ENCODE measurements at regions not wholly inside any gene's neighbourhood (a gene's known extent, or its start where the extent isn't known, plus 50 kb on each side); places are given as distances from the start of the nearest gene placed in this dataset.
A peak's percentile ranks its signal among the peaks of the same experiment; 100 is the strongest.

DNA sequence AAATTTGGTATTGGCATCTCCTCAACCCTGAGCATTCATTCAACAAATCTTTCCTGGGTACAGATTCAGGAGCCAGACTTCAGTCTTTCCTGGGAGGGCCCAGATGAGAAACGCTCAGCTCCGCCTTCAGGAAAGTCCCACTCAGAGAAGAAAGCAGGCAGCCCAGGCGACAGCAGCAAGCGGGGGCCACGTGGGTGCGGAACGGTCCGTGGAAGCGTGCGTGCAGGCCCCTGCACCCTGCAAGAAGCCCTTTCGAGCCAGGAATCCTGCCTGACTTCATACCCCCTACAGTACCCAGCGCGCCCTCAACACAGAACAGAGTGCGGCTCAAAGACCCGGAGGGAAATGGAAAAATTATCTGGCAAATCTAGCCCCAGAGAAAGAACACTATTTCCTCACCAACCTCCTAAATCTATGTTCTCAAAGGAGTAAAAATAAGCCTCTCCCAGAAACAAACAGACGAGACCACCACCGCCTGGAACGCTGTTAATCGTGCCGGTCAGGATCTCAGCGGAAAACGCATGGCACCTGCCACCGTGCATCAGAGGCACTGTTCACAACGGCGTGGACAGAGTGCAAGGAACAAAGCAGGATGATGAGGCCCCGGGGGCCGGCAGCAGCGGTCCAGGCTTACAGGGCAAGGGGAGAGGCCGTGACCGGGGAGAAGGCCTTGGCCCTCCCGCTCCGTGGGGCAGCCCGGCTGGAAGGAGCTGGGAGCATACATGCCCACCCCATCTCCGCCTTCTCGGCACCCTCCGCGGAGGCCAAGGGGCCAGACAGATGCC lies 318.3 kb downstream of the EIPR1 start:
- H3K27me3 Mint-ChIP-seq = peaks cover 0 to 7% (median 0%) of the 10 kb centered on the region in 3 donors
- no peak for DNase-seq
- ATAC-seq (ENCODE audit: low read depth in 2 of 2) = no peak
- no peak overlapping the region for H3K27ac Mint-ChIP-seq
- H3K4me3 Mint-ChIP-seq = peak overlapping the region in 1 of 8 donors; percentile 42
- H3K9me3 Mint-ChIP-seq = peaks cover 3 to 13% (median 8%) of the 10 kb centered on the region in 7 donors
- peaks cover 0 to 10% of the 10 kb centered on the region in 2 donors for H3K36me3 Mint-ChIP-seq
- no peaks in the 10 kb centered on the region for H3K4me1 Mint-ChIP-seq

DNA sequence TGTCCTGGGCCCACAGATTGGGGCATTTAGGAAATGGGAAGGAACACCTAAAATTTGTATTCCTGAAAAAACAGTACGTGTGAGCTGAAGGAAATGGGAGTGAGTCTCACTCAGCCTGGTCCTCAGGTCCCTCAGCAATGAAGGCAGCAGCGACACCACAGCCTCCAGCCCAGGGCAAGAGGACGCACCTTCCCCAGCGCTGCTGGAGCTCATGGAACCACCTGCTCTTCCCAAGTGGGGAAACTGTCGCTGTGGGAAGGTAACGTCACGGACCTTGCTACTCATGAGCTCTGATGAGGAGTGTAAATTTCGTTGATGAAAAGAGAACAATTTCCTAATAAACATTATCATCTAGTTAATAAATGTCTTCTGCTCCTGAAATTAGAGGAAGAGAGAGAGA lies 323.6 kb downstream of the EIPR1 start:
- no peak for ATAC-seq (ENCODE audit: low read depth in 2 of 2)
- peaks cover 0 to 10% of the 10 kb centered on the region in 2 donors for H3K36me3 Mint-ChIP-seq
- no peaks in the 10 kb centered on the region for H3K27me3 Mint-ChIP-seq

DNA sequence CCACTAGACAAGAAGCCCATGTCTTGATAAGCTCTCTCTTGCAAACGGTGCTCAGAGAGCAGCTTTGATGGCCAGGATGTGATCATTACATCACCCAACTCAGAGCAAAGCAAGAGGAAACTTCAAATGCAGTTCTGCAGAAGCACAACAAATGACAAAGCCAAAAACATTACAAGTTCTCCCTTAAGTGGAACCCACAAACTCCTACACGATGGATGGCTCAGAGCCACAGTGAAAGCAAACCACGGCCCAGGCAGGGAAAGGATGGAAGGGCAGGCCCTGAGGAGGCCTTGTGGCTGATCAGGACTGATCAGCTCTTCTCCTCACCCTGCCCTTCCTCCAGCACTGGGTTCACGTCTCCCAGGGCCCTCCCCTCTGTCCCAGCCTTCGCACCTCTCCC lies 326.4 kb downstream of the EIPR1 start:
- no peak overlapping the region for H3K4me3 Mint-ChIP-seq
- H3K4me1 Mint-ChIP-seq = no peaks in the 10 kb centered on the region
- H3K27ac Mint-ChIP-seq = no peak overlapping the region
- no peaks in the 10 kb centered on the region for H3K27me3 Mint-ChIP-seq
- no peaks in the 10 kb centered on the region for H3K36me3 Mint-ChIP-seq
- ATAC-seq (ENCODE audit: low read depth in 2 of 2) (no peak), DNase-seq (no peak)
- H3K9me3 Mint-ChIP-seq = peaks cover 0 to 7% (median 3%) of the 10 kb centered on the region in 7 donors

More for the DNA sequence above, 323.6 kb downstream of the EIPR1 start:
- Mint-ChIP-seq H3K27ac (no peak overlapping the region), H3K4me3 (no peak overlapping the region), H3K9me3 (peaks cover 3 to 13% (median 8%) of the 10 kb centered on the region in 7 donors), H3K4me1 (no peaks in the 10 kb centered on the region)
- DNase-seq = no peak

DNA sequence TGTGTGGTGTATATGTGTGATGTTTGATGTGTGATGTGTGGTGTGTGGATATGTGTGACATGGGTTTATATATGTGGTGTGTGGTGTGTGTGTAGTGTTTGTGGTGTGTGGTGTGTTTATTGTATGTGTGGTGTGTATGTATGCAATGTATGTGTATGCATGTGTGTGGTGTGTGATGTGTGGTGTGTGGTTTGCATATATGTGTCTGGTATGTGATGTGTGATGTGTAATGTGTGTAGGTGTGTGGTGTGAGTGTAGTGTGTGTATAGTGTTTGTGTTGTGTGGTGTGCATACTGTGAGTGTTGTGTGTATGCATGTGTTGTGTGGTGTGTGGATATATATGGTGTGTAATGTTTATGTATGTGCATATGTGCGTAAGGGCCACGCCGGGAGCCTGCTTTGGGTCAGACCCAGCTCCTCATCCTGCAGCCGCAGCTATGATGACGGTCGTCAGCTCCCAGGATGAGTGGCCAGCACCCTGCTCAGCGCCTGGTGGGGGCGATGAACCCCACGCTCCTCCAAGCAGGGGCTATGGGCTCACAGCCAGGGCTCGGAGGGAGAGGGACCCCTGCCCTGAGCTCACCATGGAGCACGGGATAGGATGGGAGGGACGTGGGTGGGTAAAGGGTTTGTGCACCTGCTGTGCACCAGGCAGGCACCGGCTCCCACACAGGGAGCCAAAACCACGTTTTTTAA lies 331.3 kb downstream of the EIPR1 start:
- no peaks in the 10 kb centered on the region for H3K27me3 Mint-ChIP-seq
- no peak overlapping the region for H3K4me3 Mint-ChIP-seq
- H3K9me3 Mint-ChIP-seq = no peaks in the 10 kb centered on the region
- no peaks in the 10 kb centered on the region for H3K36me3 Mint-ChIP-seq
- no peak overlapping the region for H3K27ac Mint-ChIP-seq
- no peak for DNase-seq
- no peak for ATAC-seq (ENCODE audit: low read depth in 2 of 2)
- peaks cover 0 to 4% (median 0%) of the 10 kb centered on the region in 3 donors for H3K4me1 Mint-ChIP-seq

DNA sequence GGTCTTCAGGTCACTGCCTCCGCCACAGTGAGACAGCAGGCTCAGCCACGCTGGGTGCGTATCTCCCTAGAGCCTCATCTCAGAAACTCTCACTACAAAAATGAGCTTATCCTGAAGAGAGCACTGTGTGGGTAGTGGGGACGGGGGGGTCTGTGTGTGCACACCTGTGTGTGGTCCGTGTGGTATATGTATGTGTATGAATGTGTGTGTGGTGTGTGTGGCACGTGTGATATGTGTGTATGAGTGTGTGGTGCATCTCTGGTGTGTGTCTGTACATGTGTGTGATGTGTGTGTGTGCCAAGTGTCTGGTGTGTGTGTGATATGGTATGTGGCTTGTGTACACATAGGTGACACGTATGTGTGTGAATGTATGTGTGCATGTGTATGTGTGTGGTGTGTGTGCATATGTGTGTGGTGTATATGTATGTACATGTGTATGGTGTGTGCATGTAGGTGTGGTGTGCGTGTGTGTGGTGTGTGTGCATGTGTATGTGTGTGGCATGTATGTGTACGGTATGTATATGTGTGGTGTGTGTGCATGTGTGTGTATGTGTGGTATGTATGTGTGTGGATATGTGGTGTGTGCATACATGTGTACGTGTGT lies 332.2 kb downstream of the EIPR1 start:
- Mint-ChIP-seq H3K27me3 (no peaks in the 10 kb centered on the region), H3K4me3 (no peak overlapping the region)
- no peak for ATAC-seq (ENCODE audit: low read depth in 2 of 2)

DNA sequence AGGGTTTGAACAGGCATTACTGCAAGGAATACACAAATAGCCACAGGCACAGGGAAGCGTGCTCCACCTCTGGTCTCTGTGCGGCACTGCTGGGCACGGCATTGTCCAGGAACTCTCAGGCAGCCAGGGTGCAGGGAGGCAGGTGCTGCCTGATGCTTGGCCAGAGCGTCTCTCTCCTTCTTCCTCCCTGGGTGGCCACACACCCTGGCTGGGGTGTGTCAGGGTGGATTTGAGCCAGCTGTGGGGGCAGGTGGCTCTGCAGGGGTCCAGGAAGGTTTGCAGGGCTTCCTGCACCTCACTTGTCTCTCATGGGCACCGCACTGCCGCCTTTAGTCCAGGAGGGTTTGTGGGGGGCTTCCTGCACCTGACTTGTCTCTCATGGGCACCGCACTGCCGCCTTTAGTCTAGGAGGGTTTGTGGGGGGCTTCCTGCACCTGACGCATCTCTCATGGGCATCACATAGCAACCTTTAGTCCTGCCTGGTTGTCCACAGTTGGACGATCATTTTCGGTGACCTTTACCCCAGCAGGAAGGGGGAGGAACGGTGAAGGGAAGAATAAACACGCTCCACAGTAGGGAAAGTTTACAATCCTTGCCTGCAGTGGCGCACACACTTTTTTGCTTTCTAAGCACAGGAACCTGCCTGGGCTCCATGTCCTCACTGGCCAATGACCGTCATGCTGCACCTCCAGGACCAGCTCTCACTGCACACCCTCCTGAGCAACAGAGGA lies 332.9 kb downstream of the EIPR1 start:
- Mint-ChIP-seq H3K27me3 (peaks cover 0 to 4% (median 0%) of the 10 kb centered on the region in 3 donors), H3K4me3 (no peak overlapping the region), H3K27ac (no peak overlapping the region), H3K9me3 (no peaks in the 10 kb centered on the region), H3K4me1 (peaks cover 0 to 4% (median 0%) of the 10 kb centered on the region in 3 donors), H3K36me3 (no peaks in the 10 kb centered on the region)
- DNase-seq (no peak), ATAC-seq (ENCODE audit: low read depth in 2 of 2) (no peak)

More for the DNA sequence above, 332.2 kb downstream of the EIPR1 start:
- Mint-ChIP-seq H3K9me3 (no peaks in the 10 kb centered on the region), H3K27ac (no peak overlapping the region), H3K36me3 (no peaks in the 10 kb centered on the region), H3K4me1 (peaks cover 0 to 4% (median 0%) of the 10 kb centered on the region in 3 donors)
- no peak for DNase-seq

DNA sequence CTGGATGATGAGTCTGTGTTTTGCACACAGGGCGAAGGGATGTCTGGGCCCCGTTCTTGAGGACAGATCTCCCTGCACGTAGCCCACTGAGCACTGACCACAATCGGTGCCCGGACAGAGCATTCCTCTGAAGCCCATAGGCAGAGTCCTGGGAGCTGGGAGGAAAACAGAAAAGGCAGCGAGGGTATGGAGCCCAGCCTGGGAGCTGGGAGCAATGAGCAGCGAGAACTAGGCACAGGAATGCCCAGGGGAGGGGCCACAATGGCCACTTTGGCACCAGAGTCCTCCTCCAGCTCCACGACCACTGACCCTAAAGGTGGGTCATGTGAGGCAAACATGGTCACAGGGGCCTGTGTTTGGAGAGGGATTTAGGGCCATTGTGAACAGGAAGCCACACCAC lies 333.9 kb downstream of the EIPR1 start:
- H3K9me3 Mint-ChIP-seq = no peaks in the 10 kb centered on the region

DNA sequence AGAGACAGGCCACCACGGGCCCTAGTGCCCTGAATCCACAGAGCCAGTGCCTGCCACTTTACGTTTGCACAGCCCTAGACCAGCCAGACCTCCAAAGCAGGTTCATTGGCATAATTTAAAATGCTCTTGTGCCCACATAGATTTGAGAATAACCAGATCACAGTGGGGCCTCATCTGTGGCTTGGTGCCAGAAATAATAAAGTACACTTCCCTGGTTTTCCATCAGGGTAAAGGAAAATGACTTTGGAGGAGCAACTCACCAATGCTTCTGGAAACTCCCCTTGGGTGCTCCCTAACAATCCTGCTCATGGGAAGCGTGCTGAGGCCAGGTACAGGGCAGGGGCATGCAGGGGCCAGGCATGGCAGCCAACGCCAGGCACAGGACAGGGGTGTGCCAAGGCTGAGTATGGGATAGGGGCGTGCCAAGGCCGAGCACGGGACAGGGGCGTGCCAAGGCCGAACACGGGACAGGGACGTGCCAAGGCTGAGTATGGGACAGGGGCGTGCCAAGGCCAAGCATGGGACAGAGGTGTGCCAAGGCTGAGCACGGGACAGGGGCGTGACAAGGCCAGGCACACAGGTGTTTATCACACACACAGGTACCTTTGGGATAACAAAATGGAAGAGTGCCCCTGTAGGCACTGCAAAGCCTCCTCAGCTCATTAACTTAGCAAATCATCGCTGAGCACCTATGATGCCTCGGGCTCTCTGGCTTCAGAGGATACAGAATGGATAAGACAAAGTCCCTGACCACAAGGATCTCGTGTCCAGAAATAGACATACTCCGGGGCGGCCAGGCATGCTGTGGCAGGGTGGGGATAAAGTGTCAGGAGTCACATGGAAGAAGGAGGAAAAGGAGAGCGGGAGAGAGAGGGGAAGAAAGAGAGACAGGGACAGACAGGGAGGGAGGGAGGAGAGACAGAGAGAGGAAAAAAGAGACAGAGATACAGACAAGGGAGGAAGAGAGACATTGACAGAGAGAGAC lies 334.7 kb downstream of the EIPR1 start:
- DNase-seq (no peak), ATAC-seq (ENCODE audit: low read depth in 2 of 2) (no peak)
- H3K27ac Mint-ChIP-seq = no peak overlapping the region
- H3K36me3 Mint-ChIP-seq = no peaks in the 10 kb centered on the region
- peaks cover 0 to 4% (median 0%) of the 10 kb centered on the region in 3 donors for H3K4me1 Mint-ChIP-seq
- H3K27me3 Mint-ChIP-seq = peaks cover 0 to 17% (median 0%) of the 10 kb centered on the region in 3 donors
- peak overlapping the region in 1 of 8 donors; percentile 42 for H3K4me3 Mint-ChIP-seq
- no peaks in the 10 kb centered on the region for H3K9me3 Mint-ChIP-seq

More for the DNA sequence above, 333.9 kb downstream of the EIPR1 start:
- H3K27me3 Mint-ChIP-seq = peaks cover 0 to 11% (median 0%) of the 10 kb centered on the region in 3 donors
- no peaks in the 10 kb centered on the region for H3K36me3 Mint-ChIP-seq
- ATAC-seq (ENCODE audit: low read depth in 2 of 2) (no peak), DNase-seq (no peak)
- no peak overlapping the region for H3K4me3 Mint-ChIP-seq
- peaks cover 0 to 4% (median 0%) of the 10 kb centered on the region in 3 donors for H3K4me1 Mint-ChIP-seq
- H3K27ac Mint-ChIP-seq = peak overlapping the region in 1 of 6 donors; percentile 9

DNA sequence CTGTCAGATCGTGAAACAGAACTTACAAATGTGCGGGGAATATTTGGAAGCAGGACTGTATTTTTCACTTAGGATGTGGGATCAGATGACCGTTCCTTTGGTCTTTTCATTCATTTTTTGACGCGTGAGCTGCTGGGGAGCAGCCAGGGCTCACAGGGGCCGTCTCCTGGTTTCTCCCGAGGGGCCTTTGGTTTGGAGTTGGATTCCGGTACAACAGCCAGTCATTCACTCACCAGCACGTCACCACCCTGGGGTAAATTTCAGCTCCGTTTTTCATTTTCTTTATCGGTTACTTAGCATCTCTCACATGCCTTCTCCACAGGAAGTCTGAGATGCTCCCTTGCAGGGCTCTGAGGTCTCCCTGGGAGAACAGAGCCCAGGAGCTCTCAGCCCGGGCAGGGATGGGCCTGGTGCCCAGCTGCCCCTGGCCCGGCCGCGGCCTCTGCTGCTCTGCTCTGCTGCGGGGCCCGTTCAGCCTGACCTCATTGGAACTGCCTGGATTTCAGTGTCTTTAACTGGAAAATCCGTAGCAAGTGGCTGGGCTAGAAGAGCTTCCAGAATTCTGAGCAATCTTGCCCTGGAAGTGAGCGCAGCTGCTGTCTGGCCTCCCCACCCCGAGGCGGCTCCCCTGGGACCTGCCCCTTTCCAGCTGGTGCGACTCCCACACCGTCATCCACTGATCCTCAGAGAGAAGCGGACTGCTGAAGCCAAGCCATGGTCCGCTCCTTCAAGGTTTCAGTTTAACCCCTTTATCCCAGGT lies 335.6 kb downstream of the EIPR1 start:
- Mint-ChIP-seq H3K36me3 (no peaks in the 10 kb centered on the region), H3K27ac (no peak overlapping the region), H3K4me3 (peak overlapping the region in 1 of 8 donors; percentile 42), H3K4me1 (peaks cover 0 to 4% (median 0%) of the 10 kb centered on the region in 3 donors), H3K9me3 (no peaks in the 10 kb centered on the region), H3K27me3 (peaks cover 0 to 17% (median 0%) of the 10 kb centered on the region in 3 donors)
- ATAC-seq (ENCODE audit: low read depth in 2 of 2) (no peak), DNase-seq (no peak)

DNA sequence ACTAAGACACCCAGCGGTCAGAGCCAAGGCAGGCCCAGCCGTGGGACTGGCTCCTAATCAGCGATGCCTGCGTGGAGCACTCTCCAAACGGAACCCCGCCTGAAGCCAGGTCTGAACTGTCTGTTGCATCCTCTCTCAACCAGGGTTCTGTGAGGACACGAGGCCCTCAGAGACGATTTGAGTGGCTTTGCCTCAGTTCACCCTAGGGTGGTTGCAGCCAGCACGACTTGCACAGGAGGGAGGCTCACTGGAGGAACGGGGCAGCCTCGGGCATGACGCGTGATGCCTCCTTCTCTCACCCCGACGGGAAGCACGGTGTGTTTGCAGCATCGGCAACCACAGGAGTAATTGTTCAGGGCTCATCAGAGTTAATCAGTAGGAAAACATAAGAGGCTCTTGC lies 336.4 kb downstream of the EIPR1 start:
- peaks cover 0 to 4% (median 0%) of the 10 kb centered on the region in 3 donors for H3K4me1 Mint-ChIP-seq
- no peak for ATAC-seq (ENCODE audit: low read depth in 2 of 2)
- no peak for DNase-seq
- no peaks in the 10 kb centered on the region for H3K9me3 Mint-ChIP-seq
- peaks cover 0 to 17% (median 0%) of the 10 kb centered on the region in 3 donors for H3K27me3 Mint-ChIP-seq
- H3K36me3 Mint-ChIP-seq = no peaks in the 10 kb centered on the region
- H3K27ac Mint-ChIP-seq = no peak overlapping the region
- no peak overlapping the region for H3K4me3 Mint-ChIP-seq

DNA sequence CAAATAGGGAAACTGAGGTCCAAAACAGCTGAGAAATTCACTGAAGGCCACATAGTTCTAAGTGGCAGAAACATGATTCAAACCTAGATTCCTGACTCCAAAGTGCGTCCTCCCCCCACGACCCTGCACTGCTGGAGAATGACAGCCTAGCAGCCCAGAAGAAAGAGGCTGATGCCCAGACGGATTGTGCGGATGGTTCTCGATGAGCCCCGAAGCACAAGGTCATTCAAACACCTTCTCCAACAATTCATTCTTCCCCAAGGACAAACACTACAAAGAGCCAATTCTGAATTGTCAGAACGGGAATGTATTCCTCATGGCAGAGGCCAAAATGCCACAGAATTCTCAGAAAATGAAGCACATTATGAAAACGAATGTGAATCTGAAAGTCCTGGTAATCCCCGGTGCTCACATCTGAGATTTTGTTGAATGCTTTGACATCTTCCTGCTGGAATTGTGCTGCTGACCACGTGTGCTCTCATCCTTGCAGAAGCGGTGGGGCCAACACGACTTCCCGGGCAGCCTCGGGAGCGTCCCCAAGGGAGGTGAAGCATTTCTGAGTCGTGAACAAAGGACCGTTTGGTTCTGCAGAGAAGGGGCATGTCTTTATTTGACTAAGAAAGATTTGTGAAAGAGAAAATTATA lies 337.0 kb downstream of the EIPR1 start:
- no peaks in the 10 kb centered on the region for H3K36me3 Mint-ChIP-seq
- peak overlapping the region in 1 of 6 donors; percentile 22 for H3K27ac Mint-ChIP-seq
- no peaks in the 10 kb centered on the region for H3K9me3 Mint-ChIP-seq
- DNase-seq (no peak), ATAC-seq (ENCODE audit: low read depth in 2 of 2) (no peak)
- H3K4me3 Mint-ChIP-seq = no peak overlapping the region
- peaks cover 0 to 4% (median 0%) of the 10 kb centered on the region in 3 donors for H3K4me1 Mint-ChIP-seq
- peaks cover 0 to 17% (median 0%) of the 10 kb centered on the region in 3 donors for H3K27me3 Mint-ChIP-seq
